Nucleus accumbens (tissue), 56 donors: ENCODE measurements at regions not wholly inside any gene's neighbourhood (a gene's known extent, or its start where the extent isn't known, plus 50 kb on each side); places are given as distances from the start of the nearest gene placed in this dataset.

Source experiments
- DNase-seq, 56 donors: peaks; one replicate each; lab custom pipeline; 2025; lab: John Stamatoyannopoulos, UW

- no peak for DNase-seq
Observed at GRCh38 chr12:60114169-60114568, 518.3 kb downstream of the SLC16A7 start.

- no peak for DNase-seq
Observed at GRCh38 chr12:60119327-60119726, 523.5 kb downstream of the SLC16A7 start.

GRCh38 chr12:60120199-60120598, 524.4 kb downstream of the SLC16A7 start:
- DNase-seq, result no peak

GRCh38 chr12:60123557-60123956, 527.7 kb downstream of the SLC16A7 start:
- DNase-seq, result no peak

- DNase-seq, result no peak
Observed at GRCh38 chr12:60137513-60137912, 541.7 kb downstream of the SLC16A7 start.

GRCh38 chr12:60138526-60138925, 542.7 kb downstream of the SLC16A7 start:
- DNase-seq, result no peak

GRCh38 chr12:60144395-60144794, 548.6 kb downstream of the SLC16A7 start:
- no peak for DNase-seq

- no peak for DNase-seq
Observed at GRCh38 chr12:60148109-60148508, 552.3 kb downstream of the SLC16A7 start.

GRCh38 chr12:60148831-60149230, 553.0 kb downstream of the SLC16A7 start:
- DNase-seq, result no peak

- DNase-seq, result no peak
Observed at GRCh38 chr12:60152756-60153155, 556.9 kb downstream of the SLC16A7 start.

- DNase-seq, result no peak
Observed at GRCh38 chr12:60159761-60160160, 563.9 kb downstream of the SLC16A7 start.

- no peak for DNase-seq
Observed at GRCh38 chr12:60162988-60163720, 567.3 kb downstream of the SLC16A7 start.

- DNase-seq, result no peak
Observed at GRCh38 chr12:60165781-60166180, 570.0 kb downstream of the SLC16A7 start.

- DNase-seq, result no peak
Observed at GRCh38 chr12:60168441-60168840, 572.6 kb downstream of the SLC16A7 start.

GRCh38 chr12:60169904-60170303, 574.1 kb downstream of the SLC16A7 start:
- no peak for DNase-seq

- no peak for DNase-seq
Observed at GRCh38 chr12:60172266-60173211, 576.7 kb downstream of the SLC16A7 start.

- DNase-seq, result no peak
Observed at GRCh38 chr12:60173224-60174170, 577.7 kb downstream of the SLC16A7 start.

GRCh38 chr12:60174476-60174875, 578.6 kb downstream of the SLC16A7 start:
- no peak for DNase-seq

- DNase-seq, result no peak
Observed at GRCh38 chr12:60174941-60175340, 579.1 kb downstream of the SLC16A7 start.

- DNase-seq, result no peak
Observed at GRCh38 chr12:60176891-60177290, 581.1 kb downstream of the SLC16A7 start.

- DNase-seq, result no peak
Observed at GRCh38 chr12:60180298-60180697, 584.5 kb downstream of the SLC16A7 start.
